ENCODE measurements at regions not wholly inside any gene's neighbourhood (a gene's known extent, or its start where the extent isn't known, plus 50 kb on each side); places are given as distances from the start of the nearest gene placed in this dataset.

- DNase-seq, result no peak
These were observed 253.6 kb upstream of the FLRT2 start for GRCh38 chr14:85276161-85276978.

- no peak for DNase-seq
These were observed 253.0 kb upstream of the FLRT2 start for GRCh38 chr14:85276979-85277228.

GRCh38 chr14:85279407-85279806 is 250.5 kb upstream of the FLRT2 start:
- DNase-seq, result no peak

- DNase-seq, result no peak
These were observed 249.9 kb upstream of the FLRT2 start for GRCh38 chr14:85280074-85280473.

DNA sequence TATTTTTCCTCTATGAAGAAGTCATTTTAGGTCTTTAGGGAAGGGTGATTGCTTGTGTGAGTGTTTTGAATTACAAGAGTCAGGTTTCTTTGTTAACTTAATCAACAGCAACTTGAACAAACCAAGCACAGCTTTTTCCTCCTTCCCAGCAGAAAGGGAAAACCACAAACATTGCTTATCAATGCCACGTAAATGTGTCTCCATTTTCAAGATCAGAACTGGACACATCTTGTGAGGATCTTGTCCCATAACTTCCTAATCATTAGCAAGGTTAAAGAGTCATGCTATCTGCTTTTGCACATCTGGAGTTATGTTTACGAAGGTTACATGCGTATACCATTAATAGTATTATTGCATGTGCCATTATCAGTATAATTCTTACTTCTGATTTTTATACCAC is 248.0 kb upstream of the FLRT2 start:
- no peak for DNase-seq

DNA sequence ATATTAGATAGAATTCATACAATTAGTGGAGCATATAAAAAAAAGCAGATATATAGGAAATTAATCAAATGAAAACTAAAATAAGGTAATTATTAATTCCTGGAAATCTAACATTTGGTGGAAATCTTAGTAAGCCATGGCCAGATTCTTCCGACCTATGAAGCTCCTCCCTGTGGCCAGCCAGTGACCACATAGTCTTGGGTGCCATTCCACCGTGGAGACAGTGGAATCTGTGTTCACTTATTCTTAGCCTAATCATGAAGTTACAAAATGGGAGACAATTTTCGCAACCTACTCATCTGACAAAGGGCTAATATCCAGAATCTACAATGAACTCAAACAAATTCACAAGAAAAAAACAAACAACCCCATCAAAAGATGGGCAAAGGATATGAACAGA is 241.9 kb upstream of the FLRT2 start:
- no peak for DNase-seq

- no peak for DNase-seq
These were observed 238.2 kb upstream of the FLRT2 start for GRCh38 chr14:85291731-85292130.

- DNase-seq, result no peak
These were observed 236.2 kb upstream of the FLRT2 start for GRCh38 chr14:85293612-85294234.

GRCh38 chr14:85295318-85295717 is 234.6 kb upstream of the FLRT2 start:
- no peak for DNase-seq

DNA sequence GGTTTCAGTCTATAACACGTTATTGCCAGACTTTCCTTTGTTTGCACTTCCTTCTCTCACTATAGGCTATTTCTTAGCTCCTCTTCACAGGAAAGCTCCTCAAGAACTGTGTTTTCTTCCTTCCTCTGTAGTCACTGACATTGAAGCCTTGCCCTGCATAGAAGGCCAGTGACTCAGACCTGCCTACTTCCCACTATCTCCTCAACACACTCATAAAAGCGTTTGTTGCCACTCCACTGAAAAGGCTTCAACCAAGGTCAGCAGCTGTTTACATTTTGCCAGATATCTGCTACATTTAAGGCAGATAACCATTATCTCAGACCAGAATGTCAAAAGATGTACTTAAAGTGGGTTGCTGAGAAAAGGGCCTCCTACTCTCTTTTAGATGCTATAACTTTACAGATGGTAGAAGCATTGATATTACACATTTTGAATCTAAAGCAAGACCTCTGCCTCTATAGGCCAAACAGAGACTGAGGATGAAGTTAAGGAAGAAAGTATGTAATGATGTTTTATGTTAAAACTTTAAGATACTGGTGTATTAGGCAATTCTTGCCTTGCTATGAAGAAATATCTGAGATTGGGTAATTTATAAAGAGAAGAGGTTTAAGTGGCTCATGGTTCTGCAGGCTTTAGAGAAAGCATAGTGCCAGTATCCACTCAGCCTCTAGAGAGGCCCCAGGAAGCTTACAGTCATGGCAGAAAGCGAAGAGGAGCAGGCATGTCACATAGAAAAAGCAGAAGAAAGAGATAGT is 233.3 kb upstream of the FLRT2 start:
- no peak for DNase-seq

GRCh38 chr14:85300107-85300506 is 229.8 kb upstream of the FLRT2 start:
- no peak for DNase-seq

GRCh38 chr14:85301506-85301905 is 228.4 kb upstream of the FLRT2 start:
- DNase-seq, result no peak

DNA sequence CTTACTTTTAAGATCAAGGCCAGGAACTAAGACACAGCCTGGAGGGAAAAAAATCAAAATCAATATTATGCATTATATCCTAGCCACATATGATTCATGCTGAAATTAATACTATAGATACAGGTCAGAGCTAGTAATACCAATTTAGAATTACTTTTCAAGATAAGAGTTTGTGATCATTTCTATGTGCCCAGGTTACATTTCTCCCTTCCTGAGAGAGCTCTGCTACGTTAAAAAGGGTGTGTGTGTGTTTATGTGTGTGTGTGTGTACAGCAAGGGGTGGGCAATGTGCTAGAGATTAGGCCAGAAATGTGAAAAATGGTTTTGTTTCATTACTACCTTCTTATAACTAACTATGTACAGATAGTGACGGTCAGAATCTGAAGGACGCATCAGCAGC is 223.9 kb upstream of the FLRT2 start:
- no peak for DNase-seq

DNA sequence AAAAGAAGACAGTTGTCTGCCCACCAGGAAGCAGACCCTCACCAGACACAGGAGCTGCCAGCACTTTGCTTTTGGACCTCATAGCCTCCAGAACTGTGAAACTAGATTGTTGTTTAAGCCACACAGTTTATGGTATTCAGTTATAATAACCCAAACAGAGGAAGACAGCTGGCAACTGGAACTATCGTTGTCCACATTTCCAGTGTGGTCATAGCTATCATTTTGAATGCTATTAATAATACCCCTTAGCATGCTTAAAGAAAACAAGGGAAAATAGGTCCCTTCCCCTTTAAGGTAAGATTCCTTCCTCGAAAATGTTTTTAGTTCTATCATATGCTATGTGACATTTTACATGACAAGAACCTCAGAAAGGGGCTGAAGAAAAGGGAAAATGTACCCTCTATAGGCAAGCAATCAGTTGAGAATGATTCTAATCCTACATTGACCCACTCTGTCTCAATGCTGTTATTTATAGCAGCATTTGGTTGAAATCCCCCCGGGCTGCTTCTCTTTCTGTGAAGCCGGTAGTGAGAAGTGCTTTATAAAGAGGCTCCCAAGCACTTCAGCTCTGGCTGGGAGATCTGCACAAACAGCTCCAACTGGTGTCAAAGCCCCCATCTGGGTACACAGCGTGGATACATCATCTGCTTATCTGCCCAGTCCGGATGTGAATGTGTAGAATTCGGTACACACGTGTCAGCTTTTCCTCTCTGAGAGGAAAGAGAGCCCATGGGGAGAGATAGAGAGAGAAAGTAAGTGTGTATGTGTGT is 221.2 kb upstream of the FLRT2 start:
- DNase-seq, result no peak

DNA sequence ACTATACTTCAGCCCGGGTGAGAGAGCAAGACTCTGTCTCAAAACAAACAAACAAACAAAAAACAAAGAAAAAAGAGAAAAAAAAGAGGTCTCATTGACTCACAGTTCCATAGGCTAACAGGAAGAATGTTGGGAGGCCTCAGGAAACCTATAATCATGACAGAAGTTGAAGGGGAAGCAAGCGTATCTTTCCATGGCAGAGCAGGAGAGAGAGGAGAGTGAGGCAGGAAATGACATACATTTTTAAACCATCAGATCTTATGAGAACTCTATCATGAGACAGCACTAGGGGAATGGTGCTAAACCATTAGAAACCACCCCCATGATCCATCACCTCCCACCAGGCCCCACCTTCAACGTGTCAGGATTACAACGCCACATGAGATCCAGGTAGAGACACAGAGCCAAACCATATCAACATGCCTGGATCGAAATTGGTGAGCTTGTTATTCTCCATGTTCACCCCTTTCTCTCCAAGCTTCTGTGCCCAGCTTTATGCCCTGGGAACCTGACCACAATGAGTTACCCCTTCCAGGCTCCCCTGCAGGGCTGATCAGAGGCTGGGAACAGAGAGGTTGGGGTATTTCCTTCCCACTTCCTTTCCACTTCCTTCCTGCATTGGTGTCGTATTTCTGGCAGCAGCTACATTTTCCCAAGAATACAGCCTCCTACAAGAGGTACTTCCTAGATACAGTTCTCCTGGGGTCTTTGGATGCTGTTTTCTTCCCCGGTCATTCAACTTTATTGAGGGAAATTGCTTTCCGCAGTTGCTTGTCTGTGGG is 219.3 kb upstream of the FLRT2 start:
- no peak for DNase-seq

- no peak for DNase-seq
These were observed 216.3 kb upstream of the FLRT2 start for GRCh38 chr14:85313560-85314207.

DNA sequence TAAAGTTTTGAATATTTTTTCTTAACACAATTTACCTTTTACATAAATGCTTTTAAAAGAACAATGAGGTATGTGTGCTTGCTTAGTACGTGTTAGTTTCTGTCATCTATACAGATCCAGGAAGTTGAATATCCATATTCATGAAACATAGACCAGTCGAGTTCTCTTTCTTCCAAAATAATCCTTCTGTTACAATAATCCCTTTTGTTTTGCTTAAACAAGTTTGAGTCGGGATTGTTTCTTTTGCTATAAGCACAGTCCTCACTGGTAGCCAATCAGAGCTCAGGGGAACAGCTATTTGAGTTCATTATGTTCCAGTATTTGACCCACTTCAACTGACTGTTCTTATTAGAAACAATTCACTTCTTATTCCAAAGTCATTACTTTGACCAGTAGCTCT is 214.7 kb upstream of the FLRT2 start:
- no peak for DNase-seq

GRCh38 chr14:85315733-85316290 is 214.1 kb upstream of the FLRT2 start:
- no peak for DNase-seq

- DNase-seq, result no peak
These were observed 213.1 kb upstream of the FLRT2 start for GRCh38 chr14:85316701-85317410.

GRCh38 chr14:85317491-85318021 is 212.4 kb upstream of the FLRT2 start:
- DNase-seq, result no peak

DNA sequence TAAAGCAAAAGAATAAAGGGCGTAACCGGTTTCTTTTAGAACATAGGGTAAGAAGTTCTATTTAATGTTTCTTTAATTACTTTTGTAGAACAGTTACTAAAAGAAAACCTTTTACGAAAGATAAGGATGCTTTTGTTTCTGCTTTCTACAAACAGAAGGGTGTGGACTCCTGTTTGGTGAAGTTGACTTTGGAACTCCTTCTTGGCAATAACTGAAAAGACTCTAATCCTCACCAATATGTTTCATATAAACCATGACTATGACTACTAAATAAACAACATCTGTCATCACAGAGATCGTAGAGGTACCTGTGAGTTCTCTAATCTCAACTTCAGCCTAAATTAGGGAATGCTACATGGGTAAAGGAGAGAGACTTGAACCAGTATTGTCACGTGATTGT is 210.8 kb upstream of the FLRT2 start:
- DNase-seq, result no peak

All from right forelimb (tissue), 1 donor.